ENCODE measurements at regions not wholly inside any gene's neighbourhood (a gene's known extent, or its start where the extent isn't known, plus 50 kb on each side); places are given as distances from the start of the nearest gene placed in this dataset.
"Not testable (repeated sequence)": the region's sequence is repeated elsewhere in the genome, so short reads cannot be mapped to it uniquely, and the experiment has no call there.

GRCh38 chr19:28614634-28615545 is 598.1 kb downstream of the UQCRFS1 start:
- no peak for DNase-seq

- DNase-seq, result no peak
Measured at GRCh38 chr19:28612275-28612769, 600.6 kb downstream of the UQCRFS1 start.

- DNase-seq, result not testable (repeated sequence)
Measured at GRCh38 chr19:28611227-28611914, 601.6 kb downstream of the UQCRFS1 start.

- no peak for DNase-seq
Measured at GRCh38 chr19:28610731-28611130, 602.2 kb downstream of the UQCRFS1 start.

- no peak for DNase-seq
Measured at GRCh38 chr19:28609944-28610343, 603.0 kb downstream of the UQCRFS1 start.

GRCh38 chr19:28609091-28609755 is 603.7 kb downstream of the UQCRFS1 start:
- no peak for DNase-seq

GRCh38 chr19:28608292-28608691 is 604.7 kb downstream of the UQCRFS1 start:
- no peak for DNase-seq

GRCh38 chr19:28607066-28607583 is 605.8 kb downstream of the UQCRFS1 start:
- DNase-seq, result no peak

GRCh38 chr19:28606269-28607032 is 606.5 kb downstream of the UQCRFS1 start:
- no peak for DNase-seq

- DNase-seq, result no peak
Measured at GRCh38 chr19:28605501-28606268, 607.3 kb downstream of the UQCRFS1 start.

GRCh38 chr19:28603453-28603852 is 609.5 kb downstream of the UQCRFS1 start:
- no peak for DNase-seq

GRCh38 chr19:28602675-28603298 is 610.2 kb downstream of the UQCRFS1 start:
- no peak for DNase-seq

- DNase-seq, result no peak
Measured at GRCh38 chr19:28601723-28602440, 611.1 kb downstream of the UQCRFS1 start.

- no peak for DNase-seq
Measured at GRCh38 chr19:28598861-28599260, 614.1 kb downstream of the UQCRFS1 start.

- DNase-seq, result no peak
Measured at GRCh38 chr19:28596561-28597071, 616.3 kb downstream of the UQCRFS1 start.

- DNase-seq, result no peak
Measured at GRCh38 chr19:28595722-28596480, 617.0 kb downstream of the UQCRFS1 start.

GRCh38 chr19:28594737-28595136 is 618.2 kb downstream of the UQCRFS1 start:
- DNase-seq, result no peak

- not testable (repeated sequence) for DNase-seq
Measured at GRCh38 chr19:28589991-28590411, 623.0 kb downstream of the UQCRFS1 start.

GRCh38 chr19:28586474-28586873 is 626.5 kb downstream of the UQCRFS1 start:
- no peak for DNase-seq
